ENCODE measurements at regions not wholly inside any gene's neighbourhood (a gene's known extent, or its start where the extent isn't known, plus 50 kb on each side); places are given as distances from the start of the nearest gene placed in this dataset.

- peak in 5 of 6 experiments; percentile 22 to 67 (median 62) for TF ChIP-seq CTCF (IDR thresholded peaks at IDR 0.05)
- no peak for TF ChIP-seq POLR2AphosphoS5 (IDR thresholded peaks at IDR 0.05)
- TF ChIP-seq POLR2A (IDR thresholded peaks at IDR 0.05), result no peak
- TF ChIP-seq EP300 (IDR thresholded peaks at IDR 0.05), result no peak
Measured at GRCh38 chr11:81644239-81644840, 1089.3 kb downstream of the FAM181B start.
